CD14-positive monocyte (primary cell): ENCODE measurements at regions not wholly inside any gene's neighbourhood (a gene's known extent, or its start where the extent isn't known, plus 50 kb on each side); places are given as distances from the start of the nearest gene placed in this dataset.

ENCODE experiments used
- DNase-seq, 3 donors: peaks; one replicate each; pipeline ENCODE4 v3.0.0-alpha.2; 2011 to 2022
- H2AFZ ChIP-seq: 2 replicates; pipeline ENCODE4 v1.6.0; 2012; ENCODE audit warnings: mild to moderate bottlenecking, low read depth, low read length, inconsistent platforms; ENCODE audit not compliant: insufficient read depth, poor library complexity, severe bottlenecking
- H3K27ac ChIP-seq, 2 donors: 1 replicate in 1 of 2; 2 replicates in 1 of 2; pipeline ENCODE4 v1.5.1; 2012 to 2013; ENCODE audit warnings: low read length in 2 of 2, control low read depth in 1 of 2, inconsistent platforms in 1 of 2, low read depth in 1 of 2, mild to moderate bottlenecking in 1 of 2
- H3K27me3 ChIP-seq, 2 donors: one replicate each; pipeline versions ENCODE4 v1.6.0 to v1.6.1; 2011 to 2013; ENCODE audit warnings: low read length in 2 of 2; ENCODE audit not compliant: control insufficient read depth in 2 of 2, insufficient read depth in 2 of 2
- H3K36me3 ChIP-seq, 2 donors: replicated peaks in 1 of 2; 1 replicate in 1 of 2; 2 replicates in 1 of 2; pipeline versions ENCODE4 v1.5.1 to v1.6.1; 2012 to 2013; ENCODE audit warnings: low read length in 2 of 2, control low read depth in 1 of 2, inconsistent platforms in 1 of 2, mild to moderate bottlenecking in 1 of 2; ENCODE audit not compliant: insufficient read depth in 2 of 2, control insufficient read depth in 1 of 2
- H3K4me1 ChIP-seq, 2 donors: 1 replicate in 1 of 2; 2 replicates in 1 of 2; pipeline versions ENCODE4 v1.5.1 to v1.6.1; 2012 to 2013; ENCODE audit warnings: low read length in 2 of 2, control low read depth in 1 of 2, inconsistent platforms in 1 of 2, mild to moderate bottlenecking in 1 of 2, moderate library complexity in 1 of 2; ENCODE audit not compliant: insufficient read depth in 2 of 2, control insufficient read depth in 1 of 2
- H3K4me2 ChIP-seq: replicated peaks from 2 replicates; pipeline ENCODE3; 2012; ENCODE audit warnings: low read length, moderate library complexity, mild to moderate bottlenecking; ENCODE audit not compliant: poor library complexity, severe bottlenecking; ENCODE audit errors: extremely low read depth
- H3K4me3 ChIP-seq, 3 experiments: fragments of 200-600 bp in 1 of 3; sonication (generic) in 1 of 3; replicated peaks in 1 of 3; 1 replicate in 2 of 3; 2 replicates in 1 of 3; pipeline ENCODE4 v1.5.1; 2011 to 2013; ENCODE audit warnings: low read length in 3 of 3, mild to moderate bottlenecking in 3 of 3, control low read depth in 2 of 3, low read depth in 2 of 3, inconsistent platforms in 1 of 3, moderate library complexity in 1 of 3
- H3K79me2 ChIP-seq: 2 replicates; pipeline ENCODE4 v1.6.0; 2012; ENCODE audit warnings: mild to moderate bottlenecking, control low read depth, inconsistent platforms, low read length, moderate library complexity; ENCODE audit not compliant: insufficient read depth
- H3K9ac ChIP-seq: 2 replicates; pipeline ENCODE4 v1.6.0; 2017; ENCODE audit warnings: low read length, mild to moderate bottlenecking; ENCODE audit not compliant: insufficient read depth, poor library complexity, severe bottlenecking
- H3K9me3 ChIP-seq, 2 donors: replicated peaks in 1 of 2; 1 replicate in 1 of 2; 2 replicates in 1 of 2; pipeline versions ENCODE4 v1.5.1 to v1.6.1; 2012 to 2013; ENCODE audit warnings: low read length in 2 of 2, control low read depth in 1 of 2; ENCODE audit not compliant: control insufficient read depth in 1 of 2, insufficient read depth in 1 of 2
- H4K20me1 ChIP-seq: 2 replicates; pipeline ENCODE4 v1.6.0; 2012; ENCODE audit warnings: mild to moderate bottlenecking, low read length, control low read depth, moderate library complexity; ENCODE audit not compliant: insufficient read depth
- H3K27ac Mint-ChIP-seq, 7 donors: one replicate each; pipeline ENCODE4 v1.8.0; 2020; ENCODE audit warnings: mild to moderate bottlenecking in 7 of 7, mixed read lengths in 7 of 7, moderate library complexity in 6 of 7, inconsistent platforms in 2 of 7
- H3K27me3 Mint-ChIP-seq, 3 donors: one replicate each; pipeline ENCODE4 v1.8.0; 2021 to 2022; ENCODE audit warnings: low read depth in 3 of 3, mild to moderate bottlenecking in 3 of 3, mixed read lengths in 3 of 3, moderate library complexity in 3 of 3, inconsistent platforms in 1 of 3
- H3K36me3 Mint-ChIP-seq, 2 donors: one replicate each; pipeline ENCODE4 v1.8.0; 2020; ENCODE audit warnings: mixed read lengths in 2 of 2, inconsistent platforms in 1 of 2, mild to moderate bottlenecking in 1 of 2
- H3K4me1 Mint-ChIP-seq: one replicate; pipeline ENCODE4 v1.8.0; 2020; ENCODE audit warnings: mild to moderate bottlenecking, mixed read lengths
- H3K4me3 Mint-ChIP-seq, 2 donors: one replicate each; pipeline ENCODE4 v1.8.0; 2020; ENCODE audit warnings: mild to moderate bottlenecking in 2 of 2, mixed read lengths in 2 of 2, moderate library complexity in 1 of 2
- H3K9me3 Mint-ChIP-seq, 7 donors: one replicate each; pipeline ENCODE4 v1.8.0; 2020 to 2022; ENCODE audit warnings: mixed read lengths in 7 of 7, mild to moderate bottlenecking in 6 of 7, moderate library complexity in 6 of 7, inconsistent platforms in 2 of 7
- WGBS: methylation state at CpG from one replicate; pipeline ENCODE4 v1.1.5; 2013; ENCODE audit warnings: missing lambda C conversion rate; ENCODE audit not compliant: insufficient coverage; 5-methylcytosine and 5-hydroxymethylcytosine counted together
- intact Hi-C, 2 donors: fragments of 100-400 bp; cut with micrococcal nuclease; formaldehyde crosslinking; loops; one replicate each; pipeline versions ENCODE4 v1.15.0 to v1.15.1; 2023
- TF ChIP-seq, protein P1 (sequence below): fragments of 200-600 bp; IDR thresholded peaks from one replicate; pipeline ENCODE4 v1.8.0; 2022; ENCODE audit warnings: antibody characterized with exemption, mild to moderate bottlenecking

DNA sequence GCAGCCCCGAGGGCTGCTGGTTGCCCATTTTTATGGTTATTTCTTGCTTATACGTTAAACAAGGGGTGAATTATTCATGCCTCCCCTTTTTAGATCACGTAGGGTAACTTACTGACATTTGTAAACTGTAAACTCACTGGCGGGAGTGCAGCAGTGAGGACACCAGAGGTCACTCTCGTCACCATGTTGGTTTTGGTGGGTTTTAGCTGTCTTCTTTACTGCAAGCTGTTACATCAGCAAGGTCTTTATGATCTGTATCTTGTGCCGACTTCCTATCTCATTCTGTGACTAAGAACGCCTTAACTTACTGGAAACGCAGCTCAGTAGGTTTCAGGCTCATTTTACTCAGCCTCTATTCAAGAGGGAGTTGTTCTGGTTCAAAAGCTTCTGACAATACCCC lies 155.0 kb upstream of the PRDM9 start:
- Histone ChIP-seq H4K20me1 (no peaks in the 10 kb centered on the region), H3K4me1 (no peaks in the 10 kb centered on the region), H3K36me3 (no peaks in the 10 kb centered on the region), H2AFZ (no peak overlapping the region), H3K4me3 (no peak overlapping the region), H3K4me2 (no peak overlapping the region), H3K27ac (no peak overlapping the region), H3K9me3 (no peaks in the 10 kb centered on the region), H3K9ac (no peak overlapping the region), H3K27me3 (no peaks in the 10 kb centered on the region), H3K79me2 (no peaks in the 10 kb centered on the region)
- H3K27ac Mint-ChIP-seq, result no peak overlapping the region
- no peak overlapping the region for H3K4me3 Mint-ChIP-seq
- WGBS, result 100% methylated on average over 1 of the region's 8 CpGs
- no peaks in the 10 kb centered on the region for H3K27me3 Mint-ChIP-seq
- peaks cover 0 to 6% (median 0%) of the 10 kb centered on the region in 7 donors for H3K9me3 Mint-ChIP-seq
- no peaks in the 10 kb centered on the region for H3K4me1 Mint-ChIP-seq
- no peaks in the 10 kb centered on the region for H3K36me3 Mint-ChIP-seq
- intact Hi-C loops, result no loop called here
- TF ChIP-seq, protein P1, sequence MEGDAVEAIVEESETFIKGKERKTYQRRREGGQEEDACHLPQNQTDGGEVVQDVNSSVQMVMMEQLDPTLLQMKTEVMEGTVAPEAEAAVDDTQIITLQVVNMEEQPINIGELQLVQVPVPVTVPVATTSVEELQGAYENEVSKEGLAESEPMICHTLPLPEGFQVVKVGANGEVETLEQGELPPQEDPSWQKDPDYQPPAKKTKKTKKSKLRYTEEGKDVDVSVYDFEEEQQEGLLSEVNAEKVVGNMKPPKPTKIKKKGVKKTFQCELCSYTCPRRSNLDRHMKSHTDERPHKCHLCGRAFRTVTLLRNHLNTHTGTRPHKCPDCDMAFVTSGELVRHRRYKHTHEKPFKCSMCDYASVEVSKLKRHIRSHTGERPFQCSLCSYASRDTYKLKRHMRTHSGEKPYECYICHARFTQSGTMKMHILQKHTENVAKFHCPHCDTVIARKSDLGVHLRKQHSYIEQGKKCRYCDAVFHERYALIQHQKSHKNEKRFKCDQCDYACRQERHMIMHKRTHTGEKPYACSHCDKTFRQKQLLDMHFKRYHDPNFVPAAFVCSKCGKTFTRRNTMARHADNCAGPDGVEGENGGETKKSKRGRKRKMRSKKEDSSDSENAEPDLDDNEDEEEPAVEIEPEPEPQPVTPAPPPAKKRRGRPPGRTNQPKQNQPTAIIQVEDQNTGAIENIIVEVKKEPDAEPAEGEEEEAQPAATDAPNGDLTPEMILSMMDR, result no peak
- no peak for DNase-seq

DNA sequence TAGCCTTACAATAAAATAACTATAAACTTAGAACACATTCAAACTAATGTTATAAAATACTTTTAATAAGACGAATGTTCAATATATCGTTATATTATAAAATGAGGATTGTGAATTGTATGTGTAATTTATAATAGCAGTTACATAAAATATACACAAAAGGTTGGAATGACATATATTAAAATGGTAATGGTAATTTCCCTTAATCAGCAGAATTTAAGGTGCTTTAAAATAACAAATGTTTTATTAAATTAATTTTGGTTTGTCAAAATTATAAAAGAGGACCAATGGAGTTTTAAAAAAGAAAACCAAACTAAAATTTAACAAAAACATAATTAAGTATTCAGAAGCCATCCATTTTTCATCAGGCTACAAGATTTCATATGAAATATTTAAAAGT lies 164.3 kb upstream of the PRDM9 start:
- Histone ChIP-seq H3K36me3 (no peaks in the 10 kb centered on the region), H3K27ac (no peak overlapping the region), H3K9ac (no peak overlapping the region), H3K79me2 (no peaks in the 10 kb centered on the region), H3K4me3 (no peak overlapping the region), H2AFZ (no peak overlapping the region), H3K4me2 (no peak overlapping the region), H3K9me3 (no peaks in the 10 kb centered on the region), H3K4me1 (no peaks in the 10 kb centered on the region), H4K20me1 (no peaks in the 10 kb centered on the region), H3K27me3 (no peaks in the 10 kb centered on the region)
- intact Hi-C loops, result no loop called here
- H3K4me3 Mint-ChIP-seq, result no peak overlapping the region
- WGBS, result no CpG with 5 or more reads among the region's 2 CpGs
- no peaks in the 10 kb centered on the region for H3K4me1 Mint-ChIP-seq
- no peaks in the 10 kb centered on the region for H3K36me3 Mint-ChIP-seq
- H3K27me3 Mint-ChIP-seq, result no peaks in the 10 kb centered on the region
- TF ChIP-seq, protein P1, result no peak
- peaks cover 0 to 4% (median 0%) of the 10 kb centered on the region in 7 donors for H3K9me3 Mint-ChIP-seq
- H3K27ac Mint-ChIP-seq, result no peak overlapping the region
- DNase-seq, result no peak
